Fibroblast of pulmonary artery (primary cell): ENCODE measurements at regions not wholly inside any gene's neighbourhood (a gene's known extent, or its start where the extent isn't known, plus 50 kb on each side); places are given as distances from the start of the nearest gene placed in this dataset.

Experiments
- DNase-seq: peaks from one replicate; pipeline ENCODE4 v3.0.0-alpha.2; 2010; ENCODE audit warnings: low read depth
- H3K4me3 ChIP-seq: replicated peaks from 2 replicates; pipeline ENCODE4 v1.5.1; 2011; ENCODE audit warnings: low read depth, mild to moderate bottlenecking, control low read depth, low read length, moderate library complexity
- CTCF ChIP-seq: IDR thresholded peaks from 2 replicates; pipeline ENCODE4 v1.5.1; 2011; ENCODE audit warnings: mild to moderate bottlenecking, control low read depth, low read length, inconsistent platforms; ENCODE audit errors: missing control alignments

DNA sequence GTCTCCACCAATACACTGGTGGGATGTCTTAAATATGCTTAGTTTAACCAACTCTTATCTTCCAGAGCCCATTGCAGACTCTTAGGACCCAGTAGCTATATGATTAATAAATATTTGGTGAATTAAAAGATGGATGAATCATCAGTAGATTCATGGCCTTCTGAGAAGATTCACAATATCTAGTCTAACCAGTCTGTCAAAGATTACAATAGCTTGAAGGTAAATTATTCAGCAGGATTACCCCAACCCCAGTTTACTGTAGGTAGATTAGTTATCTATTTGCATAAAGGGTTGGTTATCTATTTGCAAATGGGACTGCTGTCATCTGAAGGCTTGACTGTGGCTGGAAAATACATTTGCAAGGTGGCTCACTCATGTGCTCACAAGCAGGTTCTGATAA is 239.4 kb upstream of the THRB start:
- no peak for TF ChIP-seq CTCF
- DNase-seq = no peak

DNA sequence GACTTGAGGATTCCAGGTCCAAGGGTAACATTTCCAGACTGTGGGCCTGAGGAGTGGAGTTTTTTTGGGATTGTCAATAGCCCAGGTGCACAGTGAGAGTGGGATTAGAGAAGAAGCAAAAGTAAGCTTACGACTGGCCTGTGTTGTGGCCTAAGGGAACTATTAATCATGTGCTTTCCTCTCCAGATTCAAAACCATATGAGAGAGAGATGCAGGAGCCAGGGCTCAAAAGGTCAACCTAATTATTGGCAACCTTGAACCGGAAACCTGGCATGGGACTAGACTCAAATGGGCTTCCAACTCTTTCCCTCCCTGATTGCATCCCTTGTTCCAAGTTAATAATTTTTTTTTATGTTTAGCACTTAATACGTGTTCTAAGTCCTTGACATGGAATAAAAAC is 242.1 kb upstream of the THRB start:
- no peak for DNase-seq
- no peak overlapping the region for H3K4me3 ChIP-seq
- no peak for TF ChIP-seq CTCF

More for the DNA sequence above, 239.4 kb upstream of the THRB start:
- H3K4me3 ChIP-seq = no peak overlapping the region

GRCh38 chr3:24740326-24740725 is 245.7 kb upstream of the THRB start:
- no peak overlapping the region for H3K4me3 ChIP-seq
- DNase-seq = no peak
- TF ChIP-seq CTCF = no peak

DNA sequence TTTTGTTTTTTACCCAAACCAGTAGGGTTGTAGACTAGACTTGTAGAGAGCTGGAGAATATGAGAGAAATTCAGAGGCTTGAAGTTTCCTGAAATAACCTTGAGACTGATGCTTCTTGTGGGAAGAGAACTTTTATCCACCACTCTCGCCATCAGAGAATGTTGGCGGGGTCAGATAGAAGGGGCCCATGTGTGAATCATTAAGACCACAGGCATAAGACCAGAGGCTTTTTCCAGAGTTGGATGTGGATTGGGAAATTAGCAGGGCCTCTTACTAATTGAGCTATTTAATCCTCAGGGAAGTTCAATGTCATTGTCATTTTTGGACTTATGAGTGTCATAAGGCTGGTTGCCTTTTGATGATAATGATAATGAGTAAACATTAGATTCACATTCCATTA is 246.9 kb upstream of the THRB start:
- DNase-seq = no peak
- H3K4me3 ChIP-seq = no peak overlapping the region
- TF ChIP-seq CTCF = no peak

GRCh38 chr3:24748520-24748919 is 253.9 kb upstream of the THRB start:
- TF ChIP-seq CTCF = no peak
- DNase-seq = no peak

GRCh38 chr3:24751020-24751419 is 256.4 kb upstream of the THRB start:
- no peak for TF ChIP-seq CTCF
- no peak for DNase-seq
- no peak overlapping the region for H3K4me3 ChIP-seq

More at GRCh38 chr3:24748520-24748919, 253.9 kb upstream of the THRB start:
- H3K4me3 ChIP-seq = no peak overlapping the region

DNA sequence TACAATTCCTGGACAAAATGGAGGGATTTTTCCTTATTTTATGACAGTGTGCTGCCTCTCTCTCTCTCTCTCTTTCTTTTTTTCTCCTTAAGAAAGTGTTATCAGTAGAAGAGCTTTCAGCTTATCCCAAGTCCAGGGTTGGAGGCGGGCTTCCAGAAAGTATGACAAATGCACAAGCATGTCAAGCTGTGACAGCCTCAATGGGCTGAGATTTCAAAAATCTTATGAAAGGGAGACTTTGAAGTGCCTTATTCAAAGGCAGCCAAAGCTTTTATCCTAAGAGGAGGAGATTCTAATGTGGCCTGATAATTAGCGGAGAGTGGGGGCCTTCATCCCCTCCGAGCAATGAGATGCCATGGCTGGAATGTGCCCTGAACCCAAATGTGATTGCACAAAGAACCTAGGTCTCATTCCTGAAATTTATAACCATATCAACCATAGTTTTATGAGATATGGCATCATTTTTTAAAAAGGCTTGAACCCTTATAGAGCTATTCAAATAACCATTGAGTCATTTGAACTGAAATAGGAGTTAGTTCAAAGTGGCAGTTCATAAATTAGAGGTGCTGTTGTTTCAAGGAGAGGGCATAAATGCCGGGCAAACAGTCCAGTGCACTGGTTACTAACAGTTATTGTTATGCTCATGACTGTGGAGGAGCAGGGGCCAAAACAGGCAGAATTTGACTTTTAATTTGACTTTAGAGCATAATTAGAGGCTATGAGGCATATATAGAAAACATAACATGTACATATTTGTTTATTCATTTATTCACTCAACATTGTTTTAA is 261.6 kb upstream of the THRB start:
- TF ChIP-seq CTCF = no peak
- no peak overlapping the region for H3K4me3 ChIP-seq
- DNase-seq = no peak
